Sigmoid colon (tissue), 6 donors: ENCODE measurements at regions not wholly inside any gene's neighbourhood (a gene's known extent, or its start where the extent isn't known, plus 50 kb on each side); places are given as distances from the start of the nearest gene placed in this dataset.

Experiments
- DNase-seq: peaks from one replicate; pipeline ENCODE4 v3.0.0-alpha.2; 2019
- H3K27ac ChIP-seq, 4 donors: fragments of 200-600 bp; sonication (generic); one replicate each; pipeline ENCODE4 v1.5.1; 2016 to 2019; ENCODE audit warnings: mild to moderate bottlenecking in 1 of 4
- H3K27me3 ChIP-seq, 3 donors: fragments of 200-600 bp; sonication (generic); one replicate each; pipeline ENCODE4 v1.5.1; 2019; ENCODE audit warnings: mild to moderate bottlenecking in 1 of 3
- H3K36me3 ChIP-seq, 4 donors: fragments of 200-600 bp; sonication (generic); one replicate each; pipeline ENCODE4 v1.5.1; 2016 to 2019
- H3K4me1 ChIP-seq, 4 donors: fragments of 200-600 bp; sonication (generic); one replicate each; pipeline ENCODE4 v1.5.1; 2017 to 2019
- H3K4me3 ChIP-seq, 4 donors: fragments of 200-600 bp; sonication (generic); one replicate each; pipeline ENCODE4 v1.5.1; 2017 to 2019; ENCODE audit warnings: mild to moderate bottlenecking in 2 of 4, moderate library complexity in 1 of 4
- H3K9me3 ChIP-seq, 4 donors: fragments of 200-600 bp in 3 of 4; sonication (generic) in 3 of 4; one replicate each; pipeline versions ENCODE4 v1.5.1 to v1.6.1; 2013 to 2019
- CTCF ChIP-seq, 4 experiments: fragments of 450-650 bp in 3 of 4; fragments of 200-600 bp in 1 of 4; IDR thresholded peaks; one replicate each; pipeline ENCODE4 v1.5.1; 2016 to 2019; ENCODE audit warnings: antibody characterized with exemption in 4 of 4, mild to moderate bottlenecking in 3 of 4, moderate library complexity in 2 of 4
- EP300 ChIP-seq, 4 donors: sonication (generic); formaldehyde crosslinking; IDR thresholded peaks; one replicate each; pipeline ENCODE4 v1.6.1; 2017; ENCODE audit warnings: antibody characterized with exemption in 4 of 4
- POLR2A ChIP-seq, 2 donors: fragments of 450-650 bp; IDR thresholded peaks; one replicate each; pipeline ENCODE4 v1.6.1; 2016; ENCODE audit warnings: antibody characterized with exemption in 2 of 2, mild to moderate bottlenecking in 2 of 2, moderate library complexity in 2 of 2
- POLR2AphosphoS5 ChIP-seq, 4 donors: sonication (generic); formaldehyde crosslinking; IDR thresholded peaks; one replicate each; pipeline ENCODE4 v1.6.1; 2017; ENCODE audit warnings: antibody characterized with exemption in 4 of 4
- WGBS, 2 donors: extraction: QIAGEN DNeasy Blood & Tissue Kit; methylation state at CpG; one replicate each; pipeline ENCODE4 v1.1.7; 2013; 5-methylcytosine and 5-hydroxymethylcytosine counted together
- intact Hi-C: fragments of 100-400 bp; cut with DNase I; formaldehyde crosslinking; loops from one replicate; pipeline ENCODE4 v1.15.1; 2023
- donor health status: healthy with polysubstance abuse.
- donor health status: healthy.

GRCh38 chr7:33702514-33703054 lies 202.8 kb upstream of the BMPER start:
- DNase-seq = no peak
- intact Hi-C loops = no loop called here
- Histone ChIP-seq H3K9me3 (peaks cover 0 to 11% (median 7%) of the 10 kb centered on the region in 4 donors), H3K4me1 (peaks cover 0 to 12% (median 3%) of the 10 kb centered on the region in 4 donors), H3K27me3 (no peaks in the 10 kb centered on the region), H3K27ac (no peak overlapping the region), H3K36me3 (no peaks in the 10 kb centered on the region), H3K4me3 (no peak overlapping the region)
- 93 to 95% methylated on average over 3 of the region's 3 CpGs for WGBS, 2 donors
- no peak for TF ChIP-seq CTCF (IDR thresholded peaks at IDR 0.05)
- TF ChIP-seq POLR2A (IDR thresholded peaks at IDR 0.05) = no peak
- no peak for TF ChIP-seq POLR2AphosphoS5 (IDR thresholded peaks at IDR 0.05)
- TF ChIP-seq EP300 (IDR thresholded peaks at IDR 0.05) = no peak

GRCh38 chr7:33705333-33705833 lies 200.0 kb upstream of the BMPER start:
- Histone ChIP-seq H3K9me3 (peaks cover 0 to 11% (median 7%) of the 10 kb centered on the region in 4 donors), H3K27ac (no peak overlapping the region), H3K27me3 (no peaks in the 10 kb centered on the region), H3K4me3 (no peak overlapping the region), H3K4me1 (peaks cover 0 to 13% (median 4%) of the 10 kb centered on the region in 4 donors), H3K36me3 (no peaks in the 10 kb centered on the region)
- WGBS, 2 donors = 89 to 93% methylated on average over 5 of the region's 5 CpGs
- intact Hi-C loops = no loop called here
- TF ChIP-seq POLR2AphosphoS5 (IDR thresholded peaks at IDR 0.05) (no peak), EP300 (IDR thresholded peaks at IDR 0.05) (no peak), POLR2A (IDR thresholded peaks at IDR 0.05) (no peak), CTCF (IDR thresholded peaks at IDR 0.05) (no peak)
- DNase-seq = no peak

DNA sequence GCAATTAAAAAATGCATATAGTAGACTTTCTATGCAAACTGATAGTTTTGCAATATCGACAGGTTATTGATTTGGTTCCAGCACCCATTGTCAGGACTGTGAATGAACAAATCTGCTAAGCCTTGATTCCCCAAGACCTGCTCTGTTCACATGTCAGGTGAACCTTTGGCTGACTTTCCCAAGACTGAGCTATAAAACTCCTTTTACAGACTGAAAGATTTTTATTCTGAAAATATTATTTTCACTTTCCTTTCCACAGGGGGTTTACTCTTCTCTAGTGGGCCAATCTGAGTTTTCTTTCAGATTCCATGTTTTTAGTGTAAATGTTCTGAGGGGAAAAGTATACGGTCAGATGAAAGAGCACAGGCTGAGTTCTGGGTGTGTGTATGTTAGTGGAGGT lies 199.2 kb upstream of the BMPER start:
- peaks cover 0 to 13% (median 4%) of the 10 kb centered on the region in 4 donors for H3K4me1 ChIP-seq
- intact Hi-C loops = no loop called here
- H3K27ac ChIP-seq = no peak overlapping the region
- H3K4me3 ChIP-seq = no peak overlapping the region
- TF ChIP-seq POLR2AphosphoS5 (IDR thresholded peaks at IDR 0.05) (no peak), CTCF (IDR thresholded peaks at IDR 0.05) (no peak), EP300 (IDR thresholded peaks at IDR 0.05) (no peak), POLR2A (IDR thresholded peaks at IDR 0.05) (no peak)
- H3K27me3 ChIP-seq = no peaks in the 10 kb centered on the region
- WGBS, 2 donors = 26 to 65% methylated on average over 2 of the region's 2 CpGs
- H3K9me3 ChIP-seq = peaks cover 0 to 9% (median 4%) of the 10 kb centered on the region in 4 donors
- no peaks in the 10 kb centered on the region for H3K36me3 ChIP-seq
- DNase-seq = no peak

DNA sequence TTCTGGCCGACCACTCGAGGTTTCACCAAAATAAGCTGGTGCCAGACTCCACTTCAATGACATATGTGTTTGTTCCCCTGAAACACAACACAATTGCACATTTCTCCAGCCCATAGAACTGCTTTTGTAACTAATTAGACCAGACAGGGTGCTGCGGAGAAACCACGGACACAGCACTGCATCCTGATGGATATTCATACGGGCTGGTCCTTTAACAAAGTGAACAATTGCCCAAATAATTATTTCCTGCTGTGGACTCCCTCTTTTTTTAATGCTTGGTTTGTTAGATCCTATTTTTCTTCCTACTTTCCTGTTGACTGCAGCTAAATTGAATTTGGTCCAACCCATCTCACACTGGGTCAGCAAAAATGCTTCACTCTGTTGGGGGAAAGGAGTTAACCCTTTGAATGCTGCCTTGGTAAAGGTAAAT lies 198.6 kb upstream of the BMPER start:
- Histone ChIP-seq H3K4me1 (peaks cover 0 to 13% (median 4%) of the 10 kb centered on the region in 4 donors), H3K4me3 (no peak overlapping the region), H3K9me3 (peaks cover 0 to 3% (median 0%) of the 10 kb centered on the region in 4 donors), H3K36me3 (no peaks in the 10 kb centered on the region), H3K27me3 (no peaks in the 10 kb centered on the region), H3K27ac (no peak overlapping the region)
- DNase-seq = no peak
- TF ChIP-seq CTCF (IDR thresholded peaks at IDR 0.05) (no peak), EP300 (IDR thresholded peaks at IDR 0.05) (no peak), POLR2A (IDR thresholded peaks at IDR 0.05) (no peak), POLR2AphosphoS5 (IDR thresholded peaks at IDR 0.05) (no peak)
- WGBS, 2 donors = 61 to 66% methylated on average over 5 of the region's 5 CpGs
- intact Hi-C loops = no loop called here

GRCh38 chr7:33707427-33707826 lies 197.9 kb upstream of the BMPER start:
- no peak overlapping the region for H3K27ac ChIP-seq
- H3K9me3 ChIP-seq = no peaks in the 10 kb centered on the region
- H3K36me3 ChIP-seq = no peaks in the 10 kb centered on the region
- H3K4me3 ChIP-seq = no peak overlapping the region
- no peak for TF ChIP-seq EP300 (IDR thresholded peaks at IDR 0.05)
- TF ChIP-seq CTCF (IDR thresholded peaks at IDR 0.05) = no peak
- no peak for TF ChIP-seq POLR2A (IDR thresholded peaks at IDR 0.05)
- TF ChIP-seq POLR2AphosphoS5 (IDR thresholded peaks at IDR 0.05) = no peak
- H3K27me3 ChIP-seq = no peaks in the 10 kb centered on the region
- no peak for DNase-seq
- intact Hi-C loops = no loop called here
- 36 to 49% methylated on average over 2 of the region's 2 CpGs for WGBS, 2 donors
- H3K4me1 ChIP-seq = peaks cover 0 to 13% (median 4%) of the 10 kb centered on the region in 4 donors
